ENCODE measurements at regions not wholly inside any gene's neighbourhood (a gene's known extent, or its start where the extent isn't known, plus 50 kb on each side); places are given as distances from the start of the nearest gene placed in this dataset.
A peak's percentile ranks its signal among the peaks of the same experiment; 100 is the strongest.

GRCh38 chrX:137245183-137245582, 211.4 kb upstream of the GPR101 start:
- in situ Hi-C loops (cut with HindIII; ENCODE audit: low pct_unique_long_range_greater_than_20kb, low sequenced_read_pairs) = no loop called here
- DNase-seq (ENCODE audit: low read depth, low spot score) = no peak

- in situ Hi-C loops (cut with HindIII; ENCODE audit: low pct_unique_long_range_greater_than_20kb, low sequenced_read_pairs) = no loop called here
- no peak for DNase-seq (ENCODE audit: low read depth, low spot score)
These were observed 203.0 kb upstream of the GPR101 start for GRCh38 chrX:137236837-137237236.

- in situ Hi-C loops (cut with HindIII; ENCODE audit: low pct_unique_long_range_greater_than_20kb, low sequenced_read_pairs) = no loop called here
- no peak for DNase-seq (ENCODE audit: low read depth, low spot score)
These were observed 201.0 kb upstream of the GPR101 start for GRCh38 chrX:137234651-137235402.

- in situ Hi-C loops (cut with HindIII; ENCODE audit: low pct_unique_long_range_greater_than_20kb, low sequenced_read_pairs) = no loop called here
- no peak for DNase-seq (ENCODE audit: low read depth, low spot score)
These were observed 199.7 kb upstream of the GPR101 start for GRCh38 chrX:137233478-137233877.

GRCh38 chrX:137227151-137227550, 193.4 kb upstream of the GPR101 start:
- in situ Hi-C loops (cut with HindIII; ENCODE audit: low pct_unique_long_range_greater_than_20kb, low sequenced_read_pairs) = no loop called here
- DNase-seq (ENCODE audit: low read depth, low spot score) = no peak

- in situ Hi-C loops (cut with HindIII; ENCODE audit: low pct_unique_long_range_greater_than_20kb, low sequenced_read_pairs) = no loop called here
These were observed 181.7 kb upstream of the GPR101 start for GRCh38 chrX:137215467-137215866.

GRCh38 chrX:137212078-137212632, 178.4 kb upstream of the GPR101 start:
- DNase-seq (ENCODE audit: low read depth, low spot score) = no peak
- in situ Hi-C loops (cut with HindIII; ENCODE audit: low pct_unique_long_range_greater_than_20kb, low sequenced_read_pairs) = no loop called here

More at GRCh38 chrX:137215467-137215866, 181.7 kb upstream of the GPR101 start:
- DNase-seq (ENCODE audit: low read depth, low spot score) = no peak

- peak; percentile 40 for DNase-seq (ENCODE audit: low read depth, low spot score)
- in situ Hi-C loops (cut with HindIII; ENCODE audit: low pct_unique_long_range_greater_than_20kb, low sequenced_read_pairs) = no loop called here
These were observed 164.2 kb upstream of the GPR101 start for GRCh38 chrX:137198040-137198439.

- DNase-seq (ENCODE audit: low read depth, low spot score) = no peak
- in situ Hi-C loops (cut with HindIII; ENCODE audit: low pct_unique_long_range_greater_than_20kb, low sequenced_read_pairs) = no loop called here
These were observed 162.2 kb upstream of the GPR101 start for GRCh38 chrX:137195991-137196390.

GRCh38 chrX:137195296-137195695, 161.5 kb upstream of the GPR101 start:
- in situ Hi-C loops (cut with HindIII; ENCODE audit: low pct_unique_long_range_greater_than_20kb, low sequenced_read_pairs) = no loop called here
- no peak for DNase-seq (ENCODE audit: low read depth, low spot score)

GRCh38 chrX:137194164-137194563, 160.4 kb upstream of the GPR101 start:
- in situ Hi-C loops (cut with HindIII; ENCODE audit: low pct_unique_long_range_greater_than_20kb, low sequenced_read_pairs) = no loop called here
- DNase-seq (ENCODE audit: low read depth, low spot score) = peak; percentile 65

GRCh38 chrX:137187540-137187939, 153.7 kb upstream of the GPR101 start:
- in situ Hi-C loops (cut with HindIII; ENCODE audit: low pct_unique_long_range_greater_than_20kb, low sequenced_read_pairs) = no loop called here
- no peak for DNase-seq (ENCODE audit: low read depth, low spot score)

GRCh38 chrX:137178392-137178791, 144.6 kb upstream of the GPR101 start:
- in situ Hi-C loops (cut with HindIII; ENCODE audit: low pct_unique_long_range_greater_than_20kb, low sequenced_read_pairs) = no loop called here
- no peak for DNase-seq (ENCODE audit: low read depth, low spot score)

- in situ Hi-C loops (cut with HindIII; ENCODE audit: low pct_unique_long_range_greater_than_20kb, low sequenced_read_pairs) = no loop called here
These were observed 138.6 kb upstream of the GPR101 start for GRCh38 chrX:137172317-137172948.

GRCh38 chrX:137171626-137172025, 137.8 kb upstream of the GPR101 start:
- DNase-seq (ENCODE audit: low read depth, low spot score) = no peak
- in situ Hi-C loops (cut with HindIII; ENCODE audit: low pct_unique_long_range_greater_than_20kb, low sequenced_read_pairs) = no loop called here

More at GRCh38 chrX:137172317-137172948, 138.6 kb upstream of the GPR101 start:
- no peak for DNase-seq (ENCODE audit: low read depth, low spot score)

- in situ Hi-C loops (cut with HindIII; ENCODE audit: low pct_unique_long_range_greater_than_20kb, low sequenced_read_pairs) = no loop called here
These were observed 132.8 kb upstream of the GPR101 start for GRCh38 chrX:137166591-137166990.

GRCh38 chrX:137164329-137164728, 130.5 kb upstream of the GPR101 start:
- in situ Hi-C loops (cut with HindIII; ENCODE audit: low pct_unique_long_range_greater_than_20kb, low sequenced_read_pairs) = no loop called here
- DNase-seq (ENCODE audit: low read depth, low spot score) = no peak

More at GRCh38 chrX:137166591-137166990, 132.8 kb upstream of the GPR101 start:
- peak; percentile 37 for DNase-seq (ENCODE audit: low read depth, low spot score)

GRCh38 chrX:137151403-137151802, 117.6 kb upstream of the GPR101 start:
- in situ Hi-C loops (cut with HindIII; ENCODE audit: low pct_unique_long_range_greater_than_20kb, low sequenced_read_pairs) = no loop called here
- DNase-seq (ENCODE audit: low read depth, low spot score) = no peak

- DNase-seq (ENCODE audit: low read depth, low spot score) = no peak
- in situ Hi-C loops (cut with HindIII; ENCODE audit: low pct_unique_long_range_greater_than_20kb, low sequenced_read_pairs) = no loop called here
These were observed 110.1 kb upstream of the GPR101 start for GRCh38 chrX:137143864-137144263.
